EH (cell line): ENCODE measurements at regions not wholly inside any gene's neighbourhood (a gene's known extent, or its start where the extent isn't known, plus 50 kb on each side); places are given as distances from the start of the nearest gene placed in this dataset.
"Not testable (repeated sequence)": the region's sequence is repeated elsewhere in the genome, so short reads cannot be mapped to it uniquely, and the experiment has no call there.

Source experiments
- DNase-seq: peaks from one replicate; pipeline ENCODE4 v3.0.0-alpha.2; 2015; ENCODE audit warnings: low read depth

- DNase-seq = no peak
Observed at GRCh38 chr4:18171896-18172295, 150.3 kb upstream of the LCORL start.

- no peak for DNase-seq
Observed at GRCh38 chr4:18167831-18168230, 146.3 kb upstream of the LCORL start.

- no peak for DNase-seq
Observed at GRCh38 chr4:18166925-18167324, 145.4 kb upstream of the LCORL start.

GRCh38 chr4:18162453-18162852 is 140.9 kb upstream of the LCORL start:
- no peak for DNase-seq

- not testable (repeated sequence) for DNase-seq
Observed at GRCh38 chr4:18159117-18159912, 137.8 kb upstream of the LCORL start.

GRCh38 chr4:18155067-18156041 is 133.8 kb upstream of the LCORL start:
- no peak for DNase-seq

GRCh38 chr4:18138076-18138665 is 116.6 kb upstream of the LCORL start:
- no peak for DNase-seq

GRCh38 chr4:18134111-18134510 is 112.6 kb upstream of the LCORL start:
- DNase-seq = no peak

- DNase-seq = no peak
Observed at GRCh38 chr4:18130256-18130655, 108.7 kb upstream of the LCORL start.

- DNase-seq = no peak
Observed at GRCh38 chr4:18128241-18128640, 106.7 kb upstream of the LCORL start.

GRCh38 chr4:18127030-18127429 is 105.5 kb upstream of the LCORL start:
- no peak for DNase-seq

GRCh38 chr4:18113710-18114331 is 92.3 kb upstream of the LCORL start:
- DNase-seq = no peak

- DNase-seq = no peak
Observed at GRCh38 chr4:18111081-18111480, 89.5 kb upstream of the LCORL start.

- no peak for DNase-seq
Observed at GRCh38 chr4:18110099-18110498, 88.5 kb upstream of the LCORL start.

- no peak for DNase-seq
Observed at GRCh38 chr4:18109676-18110075, 88.1 kb upstream of the LCORL start.

GRCh38 chr4:18107848-18108528 is 86.4 kb upstream of the LCORL start:
- DNase-seq = not testable (repeated sequence)

- DNase-seq = no peak
Observed at GRCh38 chr4:18106620-18107019, 85.1 kb upstream of the LCORL start.

- no peak for DNase-seq
Observed at GRCh38 chr4:18105030-18106011, 83.8 kb upstream of the LCORL start.

GRCh38 chr4:18103876-18104605 is 82.5 kb upstream of the LCORL start:
- DNase-seq = no peak

- DNase-seq = no peak
Observed at GRCh38 chr4:18100657-18101056, 79.1 kb upstream of the LCORL start.
